GM19351 (cell line): ENCODE measurements at regions not wholly inside any gene's neighbourhood (a gene's known extent, or its start where the extent isn't known, plus 50 kb on each side); places are given as distances from the start of the nearest gene placed in this dataset.
"Not testable (repeated sequence)": the region's sequence is repeated elsewhere in the genome, so short reads cannot be mapped to it uniquely, and the experiment has no call there.

ENCODE experiments used
- ATAC-seq: cut with Tn5 transposase; IDR thresholded peaks from one replicate; pipeline ENCODE4 v1.9.1; 2021; ENCODE audit warnings: mild to moderate bottlenecking, moderate library complexity; ENCODE audit not compliant: unreplicated experiment

- ATAC-seq = no peak
Observed at GRCh38 chr13:68984688-68985319, 1122.8 kb upstream of the ATXN8OS start.

- ATAC-seq = no peak
Observed at GRCh38 chr13:68982961-68983619, 1124.5 kb upstream of the ATXN8OS start.

GRCh38 chr13:68976287-68976686 is 1131.3 kb upstream of the ATXN8OS start:
- no peak for ATAC-seq

- ATAC-seq = no peak
Observed at GRCh38 chr13:68970532-68970931, 1137.1 kb upstream of the ATXN8OS start.

GRCh38 chr13:68948586-68948985 is 1159.0 kb upstream of the ATXN8OS start:
- no peak for ATAC-seq

- ATAC-seq = no peak
Observed at GRCh38 chr13:68944272-68944671, 1163.4 kb upstream of the ATXN8OS start.

- ATAC-seq = no peak
Observed at GRCh38 chr13:68940049-68940448, 1167.6 kb upstream of the ATXN8OS start.

- no peak for ATAC-seq
Observed at GRCh38 chr13:68938639-68939038, 1169.0 kb upstream of the ATXN8OS start.

GRCh38 chr13:68929075-68929745 is 1178.4 kb upstream of the ATXN8OS start:
- no peak for ATAC-seq

GRCh38 chr13:68927387-68928026 is 1180.1 kb upstream of the ATXN8OS start:
- ATAC-seq = no peak

GRCh38 chr13:68923995-68924394 is 1183.6 kb upstream of the ATXN8OS start:
- no peak for ATAC-seq

- no peak for ATAC-seq
Observed at GRCh38 chr13:68908879-68909278, 1198.7 kb upstream of the ATXN8OS start.

GRCh38 chr13:68905186-68905585 is 1202.4 kb upstream of the ATXN8OS start:
- ATAC-seq = no peak

GRCh38 chr13:68897331-68897928 is 1210.2 kb upstream of the ATXN8OS start:
- no peak for ATAC-seq

- ATAC-seq = no peak
Observed at GRCh38 chr13:68895696-68896095, 1211.9 kb upstream of the ATXN8OS start.

- ATAC-seq = not testable (repeated sequence)
Observed at GRCh38 chr13:68893721-68894120, 1213.9 kb upstream of the ATXN8OS start.

- not testable (repeated sequence) for ATAC-seq
Observed at GRCh38 chr13:68892596-68892995, 1215.0 kb upstream of the ATXN8OS start.

GRCh38 chr13:68890101-68890500 is 1217.5 kb upstream of the ATXN8OS start:
- ATAC-seq = not testable (repeated sequence)

- no peak for ATAC-seq
Observed at GRCh38 chr13:68888832-68889231, 1218.8 kb upstream of the ATXN8OS start.

GRCh38 chr13:68872338-68872737 is 1235.3 kb upstream of the ATXN8OS start:
- no peak for ATAC-seq

- no peak for ATAC-seq
Observed at GRCh38 chr13:68851026-68851425, 1256.6 kb upstream of the ATXN8OS start.
